Activated CD8-positive, alpha-beta T cell treated with anti-CD3 and anti-CD28 coated beads, Interleukin-2, amount 10 ng/mL, durations not matched to agents 7 days and 5 days (primary cell): ENCODE measurements at regions not wholly inside any gene's neighbourhood (a gene's known extent, or its start where the extent isn't known, plus 50 kb on each side); places are given as distances from the start of the nearest gene placed in this dataset.

Experiments used
- ATAC-seq: fragments of 150-1000 bp; cut with Tn5 transposase; one replicate; pipeline ENCODE4 v1.10.0; 2021; ENCODE audit warnings: moderate library complexity
- CTCF ChIA-PET: fragments of 350-600 bp; sonication (Branson Sonifier 250); formaldehyde crosslinking; loops from one replicate; lab custom pipeline; 2021; ENCODE audit warnings: antibody characterized with exemption; lab: Charles Lee
- POLR2A ChIA-PET: fragments of 350-600 bp; sonication (Branson Sonifier 250); formaldehyde crosslinking; loops from one replicate; lab custom pipeline; 2021; ENCODE audit warnings: antibody characterized with exemption; lab: Charles Lee
- DNase-seq: peaks from one replicate; pipeline ENCODE4 v3.0.0-alpha.2; 2020
- H3K27ac Mint-ChIP-seq: one replicate; pipeline ENCODE4 v1.8.0; 2021; ENCODE audit warnings: mild to moderate bottlenecking, mixed read lengths
- H3K27me3 Mint-ChIP-seq: one replicate; pipeline ENCODE4 v1.8.0; 2021; ENCODE audit warnings: low read depth, mixed read lengths
- H3K36me3 Mint-ChIP-seq: one replicate; pipeline ENCODE4 v1.8.0; 2021; ENCODE audit warnings: low read depth, mixed read lengths
- H3K4me1 Mint-ChIP-seq: one replicate; pipeline ENCODE4 v1.8.0; 2021; ENCODE audit warnings: low read depth, mixed read lengths
- H3K4me3 Mint-ChIP-seq: one replicate; pipeline ENCODE4 v1.8.0; 2021; ENCODE audit warnings: mild to moderate bottlenecking, mixed read lengths
- H3K9me3 Mint-ChIP-seq: one replicate; pipeline ENCODE4 v1.8.0; 2022; ENCODE audit warnings: mixed read lengths; ENCODE audit not compliant: insufficient read depth

DNA sequence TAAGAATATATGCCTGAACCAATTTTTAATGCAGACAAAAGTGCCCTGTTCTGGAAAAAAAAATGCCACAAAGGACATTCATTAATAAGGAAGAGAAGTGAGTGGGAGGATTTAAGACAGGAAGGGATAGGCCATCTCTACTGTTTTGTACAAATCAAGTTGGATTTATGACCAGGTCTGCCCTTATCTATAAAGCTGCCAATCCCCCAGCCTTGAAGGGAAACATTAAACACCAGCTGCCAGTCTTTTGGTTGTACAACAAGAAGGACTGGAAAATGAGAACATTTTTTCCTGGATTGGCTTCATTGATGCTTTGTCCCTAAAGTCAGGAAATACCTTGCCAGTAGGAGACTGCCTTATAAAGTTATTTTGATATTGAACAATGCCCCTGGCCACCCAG lies 444.0 kb downstream of the NPHP4 start:
- ATAC-seq: no peak
- Mint-ChIP-seq H3K36me3 (no peaks in the 10 kb centered on the region), H3K4me1 (no peaks in the 10 kb centered on the region), H3K27me3 (peaks cover 13% of the 10 kb centered on the region), H3K9me3 (no peaks in the 10 kb centered on the region), H3K27ac (no peak overlapping the region), H3K4me3 (no peak overlapping the region)
- POLR2A ChIA-PET: no interaction called here
- no peak for DNase-seq
- CTCF ChIA-PET: no interaction called here

DNA sequence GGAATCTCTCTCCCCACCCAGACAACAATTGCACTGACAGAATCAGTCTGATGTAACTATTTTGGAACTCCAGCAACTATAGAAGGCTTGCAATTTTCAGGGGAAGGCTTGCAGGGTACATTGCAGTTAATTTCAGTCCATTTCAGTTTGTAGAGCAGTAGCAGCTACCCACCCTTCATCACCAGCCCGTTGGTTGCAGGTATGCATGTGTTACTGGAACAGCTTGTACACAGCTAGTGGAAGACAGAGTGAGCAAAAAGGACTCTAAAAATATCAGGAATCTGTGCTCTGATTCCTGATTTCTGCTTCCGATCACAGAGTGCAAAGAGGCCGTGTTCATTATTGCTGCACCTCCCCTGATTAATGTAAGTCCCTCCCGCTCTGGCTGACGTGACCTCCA lies 449.0 kb downstream of the NPHP4 start:
- no peak for DNase-seq
- no peaks in the 10 kb centered on the region for H3K36me3 Mint-ChIP-seq
- H3K9me3 Mint-ChIP-seq: no peaks in the 10 kb centered on the region
- no peaks in the 10 kb centered on the region for H3K4me1 Mint-ChIP-seq
- peaks cover 23% of the 10 kb centered on the region for H3K27me3 Mint-ChIP-seq
- no peak overlapping the region for H3K27ac Mint-ChIP-seq
- POLR2A ChIA-PET: no interaction called here
- H3K4me3 Mint-ChIP-seq: no peak overlapping the region
- CTCF ChIA-PET: no interaction called here
- no peak for ATAC-seq

DNA sequence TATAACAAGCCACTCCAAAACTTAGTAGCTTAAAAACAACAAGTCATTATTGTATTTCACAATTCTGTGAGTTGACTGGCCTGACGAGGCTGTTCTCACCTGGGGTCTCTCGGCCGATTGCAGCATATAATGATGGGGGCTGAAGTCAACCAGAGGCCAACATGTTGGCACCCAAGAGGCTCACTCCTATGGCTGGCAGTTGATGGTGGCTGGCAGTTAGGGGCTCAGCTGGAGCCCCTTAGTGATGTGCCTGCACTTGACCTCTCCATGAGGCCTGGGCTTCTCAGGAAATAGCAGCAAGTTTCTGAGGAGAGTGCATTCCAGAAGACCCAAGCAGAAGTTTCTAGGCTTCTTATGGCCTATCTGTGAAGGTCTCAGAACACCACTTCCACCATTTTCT lies 459.4 kb downstream of the NPHP4 start:
- ATAC-seq (no peak), DNase-seq (no peak)
- CTCF ChIA-PET: no interaction called here
- H3K27ac Mint-ChIP-seq: no peak overlapping the region
- H3K4me1 Mint-ChIP-seq: no peaks in the 10 kb centered on the region
- POLR2A ChIA-PET: no interaction called here
- peaks cover 3% of the 10 kb centered on the region for H3K9me3 Mint-ChIP-seq
- no peak overlapping the region for H3K4me3 Mint-ChIP-seq
- peaks cover 9% of the 10 kb centered on the region for H3K27me3 Mint-ChIP-seq
- H3K36me3 Mint-ChIP-seq: no peaks in the 10 kb centered on the region

DNA sequence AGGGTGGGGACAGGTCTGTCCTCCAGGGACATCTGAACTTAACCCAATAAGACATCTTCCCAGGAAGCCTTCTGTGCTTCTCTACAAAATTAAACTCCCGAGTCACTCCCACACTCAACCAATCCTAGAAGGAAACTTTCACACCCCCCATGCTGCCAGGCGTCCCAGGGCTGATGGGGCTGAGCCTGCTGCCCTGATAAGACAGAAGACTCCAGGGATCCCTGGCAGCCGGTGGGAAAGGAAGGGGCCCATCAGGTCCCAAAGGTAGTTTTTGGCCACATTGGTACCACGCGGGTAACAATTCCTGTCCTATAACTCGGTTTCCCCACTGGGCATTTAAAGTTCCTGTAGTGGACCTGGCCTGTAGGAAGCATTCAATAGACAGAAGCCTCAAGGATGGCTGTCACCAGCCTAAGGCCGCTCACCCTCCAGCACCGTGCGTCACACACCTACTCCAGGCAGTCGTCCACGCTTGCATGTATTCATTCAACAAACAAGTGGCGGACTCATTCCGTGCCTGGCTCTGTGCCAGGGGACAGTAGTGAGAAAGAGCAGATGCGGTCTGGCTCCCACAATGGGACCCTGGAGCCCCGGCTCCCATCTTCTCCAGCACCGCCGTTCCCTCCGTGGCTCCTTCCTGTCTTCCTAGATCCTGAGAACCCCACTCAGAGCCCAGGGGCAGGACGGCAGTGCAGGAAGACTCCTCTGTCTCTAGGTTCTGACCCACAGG lies 465.2 kb downstream of the NPHP4 start:
- DNase-seq (no peak), ATAC-seq (no peak)
- peaks cover 5% of the 10 kb centered on the region for H3K27me3 Mint-ChIP-seq
- H3K27ac Mint-ChIP-seq: no peak overlapping the region
- H3K4me1 Mint-ChIP-seq: no peaks in the 10 kb centered on the region
- H3K9me3 Mint-ChIP-seq: peaks cover 3% of the 10 kb centered on the region
- POLR2A ChIA-PET: no interaction called here
- CTCF ChIA-PET: no interaction called here
- H3K36me3 Mint-ChIP-seq: no peaks in the 10 kb centered on the region
- H3K4me3 Mint-ChIP-seq: no peak overlapping the region

DNA sequence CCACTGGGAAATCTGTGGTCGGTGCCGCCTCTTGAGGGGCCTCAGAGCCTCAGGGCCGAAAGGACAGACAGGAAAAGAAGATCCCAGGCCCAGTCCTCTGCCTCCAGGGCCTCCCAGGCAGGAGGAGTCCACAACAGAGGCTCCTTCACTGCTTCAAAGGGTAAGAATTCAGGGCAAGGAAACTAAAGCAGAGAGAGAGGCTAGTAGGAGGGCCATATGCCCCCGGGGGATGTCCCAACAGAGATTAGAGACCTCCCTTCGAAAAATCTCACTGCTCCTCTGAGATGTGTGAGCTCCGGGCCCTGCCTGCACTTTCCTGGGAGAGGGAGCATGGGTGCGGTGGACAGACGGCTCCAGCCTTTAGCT lies 465.9 kb downstream of the NPHP4 start:
- POLR2A ChIA-PET: no interaction called here
- CTCF ChIA-PET: no interaction called here
- no peak overlapping the region for H3K27ac Mint-ChIP-seq
- H3K4me3 Mint-ChIP-seq: no peak overlapping the region
- DNase-seq: no peak
- no peaks in the 10 kb centered on the region for H3K36me3 Mint-ChIP-seq
- no peak for ATAC-seq
- peaks cover 5% of the 10 kb centered on the region for H3K27me3 Mint-ChIP-seq
- peaks cover 3% of the 10 kb centered on the region for H3K9me3 Mint-ChIP-seq
- H3K4me1 Mint-ChIP-seq: no peaks in the 10 kb centered on the region

DNA sequence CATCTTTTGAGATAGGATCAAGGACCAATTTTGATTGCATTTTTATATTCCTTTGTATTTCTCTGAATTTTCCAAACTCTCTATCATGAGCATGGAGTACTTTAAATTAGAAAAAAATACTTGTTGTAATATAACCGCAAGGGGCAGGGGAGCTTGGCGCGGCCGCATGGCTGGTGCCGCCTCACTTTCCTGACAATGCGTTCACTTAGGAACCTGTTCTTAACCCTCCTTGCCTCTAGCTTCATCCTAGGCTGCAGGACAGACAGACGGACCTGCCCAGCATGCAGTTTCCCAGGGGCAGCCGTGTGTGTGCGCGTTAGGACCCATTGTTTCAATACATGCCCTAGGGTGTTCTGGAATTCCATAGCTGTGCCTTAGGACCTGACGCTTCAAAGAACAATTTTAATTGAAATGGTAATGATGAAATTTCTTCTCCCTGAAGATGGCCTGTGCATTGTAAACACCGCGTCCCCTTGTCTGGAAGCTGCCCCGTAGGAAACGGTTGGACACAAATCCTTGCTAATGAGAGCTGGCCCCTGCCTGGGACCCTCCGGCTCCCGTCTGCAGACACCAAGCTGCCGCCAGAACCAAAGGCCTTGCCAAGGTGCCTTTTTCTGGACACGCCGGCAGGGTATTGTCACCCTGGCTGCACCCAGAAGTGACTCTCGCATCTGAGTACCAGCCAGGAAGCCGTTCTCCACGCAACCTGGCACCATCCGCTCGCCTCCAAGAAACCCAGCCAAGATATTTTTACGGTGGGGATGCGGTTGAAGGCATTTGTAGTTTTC lies 466.4 kb downstream of the NPHP4 start:
- DNase-seq: no peak
- H3K9me3 Mint-ChIP-seq: peaks cover 3% of the 10 kb centered on the region
- H3K4me1 Mint-ChIP-seq: no peaks in the 10 kb centered on the region
- no peak overlapping the region for H3K27ac Mint-ChIP-seq
- ChIA-PET CTCF (no interaction called here), POLR2A (no interaction called here)
- ATAC-seq: no peak
- peaks cover 5% of the 10 kb centered on the region for H3K27me3 Mint-ChIP-seq
- H3K4me3 Mint-ChIP-seq: no peak overlapping the region
- H3K36me3 Mint-ChIP-seq: no peaks in the 10 kb centered on the region

DNA sequence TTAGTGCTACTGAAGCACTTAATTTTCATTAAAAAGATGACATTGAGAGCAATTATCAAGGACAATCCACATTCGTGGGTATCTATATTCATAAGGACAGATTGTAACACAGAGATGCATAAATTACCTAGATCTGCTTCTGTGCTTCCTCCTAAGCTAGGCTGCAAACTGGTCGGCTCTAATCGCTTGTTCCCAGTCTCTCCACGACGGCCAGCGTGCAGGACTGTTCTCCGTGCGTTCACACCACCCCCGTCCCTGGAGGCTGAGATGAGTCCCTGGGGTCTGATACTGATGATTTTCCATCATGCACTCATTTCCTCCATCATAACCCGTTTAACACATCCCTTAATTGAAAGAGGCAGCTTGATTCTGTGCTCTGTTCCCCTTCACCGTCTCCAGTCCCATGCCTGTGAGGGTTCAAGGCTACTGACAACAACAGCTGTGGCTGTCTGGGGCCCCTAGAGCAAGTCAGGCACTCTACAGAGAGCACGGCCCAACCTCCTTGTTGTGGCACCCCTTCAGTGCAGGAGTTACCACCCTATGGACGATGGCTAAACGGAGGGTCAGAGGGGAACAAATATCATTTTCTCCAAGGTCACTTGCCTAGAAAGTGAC lies 469.6 kb downstream of the NPHP4 start:
- Mint-ChIP-seq H3K4me3 (no peak overlapping the region), H3K9me3 (no peaks in the 10 kb centered on the region), H3K4me1 (no peaks in the 10 kb centered on the region), H3K27ac (no peak overlapping the region), H3K36me3 (no peaks in the 10 kb centered on the region), H3K27me3 (peaks cover 8% of the 10 kb centered on the region)
- DNase-seq: no peak
- ChIA-PET POLR2A (no interaction called here), CTCF (interaction anchor here (1.2 to 2.4 kb wide), 2 partner anchors 8 to 12 kb away, joined by 3 to 10 read pairs; no protein-coding TSS in a partner anchor)
- no peak for ATAC-seq

DNA sequence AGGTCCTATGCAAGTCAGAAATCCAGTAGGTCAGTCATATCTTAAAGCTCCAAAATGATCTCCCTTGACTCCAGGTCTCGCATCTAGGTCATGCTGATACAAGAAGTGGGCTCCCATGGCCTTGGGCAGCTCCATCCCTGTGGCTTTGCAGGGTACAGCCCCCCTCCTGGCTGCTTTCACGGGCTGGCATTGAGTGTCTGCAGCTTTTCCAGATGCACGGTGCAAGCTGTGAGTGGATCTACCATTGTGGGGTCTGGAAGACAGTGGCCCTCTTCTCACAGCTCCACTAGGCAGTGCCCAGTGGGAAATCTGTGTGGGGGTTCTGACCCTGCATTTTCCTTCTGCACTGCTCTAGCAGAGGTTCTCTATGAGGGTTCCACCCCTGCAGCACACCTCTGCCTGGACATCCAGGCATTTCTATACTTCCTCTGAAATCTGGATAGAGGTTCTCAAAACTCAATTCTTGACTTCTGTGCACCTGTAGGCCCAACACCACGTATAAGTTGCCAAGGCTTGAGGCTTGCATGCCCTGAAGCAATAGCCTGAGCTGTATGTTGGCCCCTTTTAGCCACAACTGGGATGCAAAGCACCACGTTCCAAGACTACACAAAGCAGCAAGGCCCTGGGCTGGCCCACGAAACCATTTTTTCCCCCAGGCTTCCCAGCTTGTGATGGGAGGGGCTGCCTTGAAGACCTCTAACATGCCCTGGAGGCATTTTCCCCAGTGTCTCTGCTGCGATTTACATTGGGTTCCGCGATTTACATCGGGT lies 472.7 kb downstream of the NPHP4 start:
- DNase-seq (no peak), ATAC-seq (no peak)
- ChIA-PET POLR2A (no interaction called here), CTCF (no interaction called here)
- Mint-ChIP-seq H3K4me1 (no peaks in the 10 kb centered on the region), H3K27me3 (peaks cover 8% of the 10 kb centered on the region), H3K36me3 (no peaks in the 10 kb centered on the region), H3K9me3 (no peaks in the 10 kb centered on the region), H3K4me3 (no peak overlapping the region), H3K27ac (no peak overlapping the region)

DNA sequence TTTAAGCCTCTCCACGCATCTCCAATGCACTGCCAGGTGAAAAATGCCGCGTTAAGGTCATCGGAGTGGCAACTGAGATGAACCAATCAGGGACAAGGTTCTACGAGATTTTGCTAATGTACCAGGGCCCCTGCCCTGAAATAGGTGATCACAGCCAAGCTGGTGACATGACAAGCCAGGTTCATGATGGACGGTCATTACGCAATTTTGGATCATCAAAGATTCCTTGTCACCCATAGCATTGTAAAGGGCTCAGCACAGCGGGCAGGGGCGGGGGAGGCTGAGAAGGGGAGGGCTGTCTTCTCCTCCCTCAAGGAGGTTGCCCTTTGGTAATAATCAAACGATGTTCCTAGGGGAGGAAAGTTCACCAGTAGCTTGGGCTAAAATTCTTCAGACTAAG lies 475.5 kb downstream of the NPHP4 start:
- Mint-ChIP-seq H3K27ac (no peak overlapping the region), H3K27me3 (peaks cover 2% of the 10 kb centered on the region), H3K9me3 (no peaks in the 10 kb centered on the region), H3K36me3 (no peaks in the 10 kb centered on the region), H3K4me3 (no peak overlapping the region), H3K4me1 (no peaks in the 10 kb centered on the region)
- ChIA-PET CTCF (interaction anchor here (0.8 kb wide), 1 partner anchor 10 kb away, joined by 3 read pairs; no protein-coding TSS in a partner anchor), POLR2A (no interaction called here)
- DNase-seq: no peak
- ATAC-seq: no peak

DNA sequence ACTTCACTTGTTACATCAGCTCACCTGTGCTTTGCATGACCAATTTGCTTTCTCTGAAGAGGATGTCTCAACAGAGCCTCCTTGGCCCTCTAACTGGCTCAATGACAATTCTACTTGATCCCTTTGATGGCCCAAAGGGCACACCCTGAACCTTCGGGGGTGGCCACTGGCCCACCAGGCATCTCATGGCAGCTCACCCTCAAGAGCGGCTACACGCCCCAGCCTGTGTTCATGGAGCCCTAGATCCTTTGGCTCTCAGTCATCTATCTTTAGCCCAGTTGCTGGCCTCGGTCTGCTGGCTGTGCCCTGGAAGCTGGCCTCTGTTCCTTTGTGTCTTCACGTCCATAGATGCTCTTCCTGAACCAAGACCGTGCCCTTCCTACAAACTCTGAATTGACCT lies 476.7 kb downstream of the NPHP4 start:
- Mint-ChIP-seq H3K4me1 (no peaks in the 10 kb centered on the region), H3K27ac (no peak overlapping the region), H3K4me3 (no peak overlapping the region), H3K27me3 (peaks cover under 1% of the 10 kb centered on the region), H3K9me3 (no peaks in the 10 kb centered on the region), H3K36me3 (no peaks in the 10 kb centered on the region)
- ChIA-PET CTCF (interaction anchor here (1.0 to 2.0 kb wide), 5 partner anchors 8 to 230 kb away, joined by 3 to 10 read pairs (median 4); no protein-coding TSS in a partner anchor), POLR2A (no interaction called here)
- ATAC-seq (no peak), DNase-seq (no peak)

DNA sequence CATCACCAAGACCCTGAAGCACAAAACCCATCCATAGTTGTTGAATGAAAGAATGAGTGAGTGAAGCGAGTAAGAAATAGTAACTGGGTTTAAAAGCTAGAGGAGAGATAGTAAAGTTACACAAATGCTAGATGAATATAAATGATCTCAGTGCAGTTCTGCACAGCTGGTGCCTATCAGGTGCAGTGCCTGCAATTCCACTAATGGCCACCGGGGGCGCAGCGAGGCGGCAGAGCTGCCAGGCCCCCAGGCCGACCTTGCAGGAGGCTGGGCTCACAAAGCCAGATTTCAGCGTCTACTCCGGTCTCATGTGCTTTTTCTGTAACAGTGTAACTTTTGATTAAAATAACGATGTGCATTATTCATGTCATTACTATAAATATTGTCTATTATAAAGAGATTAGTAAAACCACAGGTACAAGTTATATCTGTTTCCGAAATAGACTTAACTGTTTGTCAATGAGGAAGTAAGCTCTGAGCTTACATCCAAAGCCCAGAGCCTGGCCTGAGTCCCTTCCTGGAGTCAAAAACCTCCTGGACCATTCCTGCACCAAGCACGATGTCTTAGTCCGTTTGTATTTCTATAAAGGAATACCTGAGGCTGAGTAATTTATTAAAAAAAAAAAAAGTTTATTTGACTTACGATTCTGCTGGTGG lies 477.6 kb downstream of the NPHP4 start:
- no peaks in the 10 kb centered on the region for H3K27me3 Mint-ChIP-seq
- H3K36me3 Mint-ChIP-seq: no peaks in the 10 kb centered on the region
- no peak overlapping the region for H3K4me3 Mint-ChIP-seq
- DNase-seq: peak; percentile 70
- no peak overlapping the region for H3K27ac Mint-ChIP-seq
- ATAC-seq: peak; percentile 84
- ChIA-PET POLR2A (no interaction called here), CTCF (interaction anchor here (0.7 to 2.0 kb wide), 12 partner anchors 8 to 231 kb away, joined by 3 to 10 read pairs (median 3); no protein-coding TSS in a partner anchor)
- H3K9me3 Mint-ChIP-seq: no peaks in the 10 kb centered on the region
- no peaks in the 10 kb centered on the region for H3K4me1 Mint-ChIP-seq
